GM23338 (cell line): ENCODE measurements at regions not wholly inside any gene's neighbourhood (a gene's known extent, or its start where the extent isn't known, plus 50 kb on each side); places are given as distances from the start of the nearest gene placed in this dataset.

Experiments used
- ATAC-seq: fragments of 200-7000 bp; cut with Tn5 transposase; 3 replicates; pipeline ENCODE4 v1.9.1; 2020
- DNase-seq: peaks from one replicate; pipeline ENCODE4 v3.0.0-alpha.2; 2015; ENCODE audit warnings: low spot score
- H2AFZ ChIP-seq: fragments of 200-600 bp; sonication (generic); 2 replicates; pipeline ENCODE4 v1.8.0; 2016; ENCODE audit warnings: antibody characterized with exemption, mild to moderate bottlenecking, moderate library complexity
- H3F3A ChIP-seq: fragments of 200-600 bp; sonication (generic); replicated peaks from 2 replicates; pipeline ENCODE4 v1.8.0; 2017; ENCODE audit warnings: antibody characterized with exemption, mixed run types, low read depth
- H3K27ac ChIP-seq: fragments of 200-600 bp; sonication (generic); 2 replicates; pipeline ENCODE4 v1.6.1; 2016; ENCODE audit warnings: low read depth
- H3K27me3 ChIP-seq: fragments of 200-600 bp; sonication (generic); 2 replicates; pipeline ENCODE4 v1.8.0; 2016; ENCODE audit warnings: mild to moderate bottlenecking, mixed run types, moderate library complexity; ENCODE audit not compliant: insufficient read depth
- H3K36me3 ChIP-seq: fragments of 200-600 bp; sonication (generic); 2 replicates; pipeline ENCODE4 v1.8.0; 2016; ENCODE audit warnings: mild to moderate bottlenecking; ENCODE audit not compliant: insufficient read depth
- H3K4me1 ChIP-seq: fragments of 200-600 bp; sonication (generic); 2 replicates; pipeline ENCODE4 v1.8.0; 2016; ENCODE audit warnings: mild to moderate bottlenecking, moderate library complexity; ENCODE audit not compliant: insufficient read depth
- H3K4me2 ChIP-seq: fragments of 200-600 bp; sonication (generic); 2 replicates; pipeline ENCODE4 v1.7.1; 2017; ENCODE audit warnings: mixed run types
- H3K4me3 ChIP-seq: fragments of 200-600 bp; sonication (generic); 2 replicates; pipeline ENCODE4 v1.6.1; 2016; ENCODE audit warnings: mixed run types
- H3K79me2 ChIP-seq: fragments of 200-600 bp; sonication (generic); replicated peaks from 2 replicates; pipeline ENCODE4 v1.8.0; 2017; ENCODE audit warnings: mild to moderate bottlenecking; ENCODE audit not compliant: insufficient read depth
- H3K9me2 ChIP-seq: fragments of 200-600 bp; sonication (generic); 2 replicates; pipeline ENCODE4 v1.8.0; 2017; ENCODE audit not compliant: insufficient read depth
- H4K20me1 ChIP-seq: fragments of 200-600 bp; sonication (generic); replicated peaks from 2 replicates; pipeline ENCODE4 v1.8.0; 2017; ENCODE audit warnings: mild to moderate bottlenecking; ENCODE audit not compliant: insufficient read depth
- H3K27ac Mint-ChIP-seq: 2 replicates; pipeline ENCODE4 v1.8.0; 2020; ENCODE audit warnings: inconsistent platforms, mild to moderate bottlenecking, moderate library complexity, mixed read lengths
- H3K27me3 Mint-ChIP-seq: 3 replicates; pipeline ENCODE4 v1.8.0; 2022; ENCODE audit warnings: low read depth, mild to moderate bottlenecking, moderate library complexity, mixed read lengths, inconsistent platforms; ENCODE audit not compliant: insufficient read depth, poor library complexity
- H3K36me3 Mint-ChIP-seq: 3 replicates; pipeline ENCODE4 v1.8.0; 2021; ENCODE audit warnings: low read depth, mild to moderate bottlenecking, inconsistent platforms, moderate library complexity, mixed read lengths
- H3K4me1 Mint-ChIP-seq: 3 replicates; pipeline ENCODE4 v1.8.0; 2020; ENCODE audit warnings: mild to moderate bottlenecking, inconsistent platforms, mixed read lengths
- H3K4me3 Mint-ChIP-seq: 3 replicates; pipeline ENCODE4 v1.8.0; 2021; ENCODE audit warnings: moderate library complexity, mild to moderate bottlenecking, inconsistent platforms, mixed read lengths
- H3K9me3 Mint-ChIP-seq: 3 replicates; pipeline ENCODE4 v1.8.0; 2020; ENCODE audit warnings: moderate library complexity, mild to moderate bottlenecking, inconsistent platforms, mixed read lengths
- CREB1 ChIP-seq: fragments of 250-450 bp; sonication (Bioruptor Pico); IDR thresholded peaks from 2 replicates; pipeline ENCODE4 v1.5.0; 2020; ENCODE audit warnings: low read depth, mild to moderate bottlenecking, moderate library complexity
- CTCF ChIP-seq, 2 experiments: fragments of 200-600 bp in 1 of 2; sonication (generic) in 1 of 2; conservative IDR thresholded peaks; 2 replicates each; pipeline versions ENCODE4 v1.5.1 to v1.6.1; 2016 to 2017; ENCODE audit warnings: antibody characterized with exemption in 2 of 2, low read depth in 2 of 2, mild to moderate bottlenecking in 2 of 2, moderate library complexity in 1 of 2
- ETS1 ChIP-seq: IDR thresholded peaks from 2 replicates; pipeline ENCODE4 v1.6.1; 2016; ENCODE audit warnings: antibody characterized with exemption
- EZH2 ChIP-seq: fragments of 200-600 bp; sonication (generic); IDR thresholded peaks from one replicate; pipeline ENCODE4 v1.8.0; 2017; ENCODE audit warnings: antibody characterized with exemption, mild to moderate bottlenecking, low read depth; ENCODE audit not compliant: unreplicated experiment
- EZH2phosphoT487 ChIP-seq: fragments of 200-600 bp; sonication (generic); IDR thresholded peaks from one replicate; pipeline ENCODE4 v1.8.1; 2018; ENCODE audit warnings: antibody characterized with exemption; ENCODE audit not compliant: unreplicated experiment
- JUNB ChIP-seq: IDR thresholded peaks from one replicate; pipeline ENCODE4 v1.6.1; 2016; ENCODE audit warnings: antibody characterized with exemption; ENCODE audit not compliant: unreplicated experiment
- NANOG ChIP-seq: IDR thresholded peaks from 2 replicates; pipeline ENCODE4 v1.6.1; 2016; ENCODE audit warnings: antibody characterized with exemption, borderline replicate concordance
- POLR2AphosphoS5 ChIP-seq: IDR thresholded peaks from 2 replicates; pipeline ENCODE4 v1.6.1; 2016; ENCODE audit warnings: antibody characterized with exemption, low read depth
- REST ChIP-seq: IDR thresholded peaks from one replicate; pipeline ENCODE4 v1.6.1; 2018; ENCODE audit warnings: antibody characterized with exemption; ENCODE audit not compliant: unreplicated experiment
- STAT1 ChIP-seq: IDR thresholded peaks from one replicate; pipeline ENCODE4 v1.6.1; 2016; ENCODE audit warnings: antibody characterized with exemption; ENCODE audit not compliant: unreplicated experiment
- ZNF114 ChIP-seq: fragments of 250-450 bp; sonication (Bioruptor Pico); IDR thresholded peaks from 2 replicates; pipeline ENCODE4 v1.5.0; 2020; ENCODE audit warnings: mild to moderate bottlenecking, moderate library complexity
- ZNF331 ChIP-seq: fragments of 250-450 bp; sonication (Bioruptor Pico); IDR thresholded peaks from 2 replicates; pipeline ENCODE4 v1.5.0; 2020; ENCODE audit warnings: low read depth, mild to moderate bottlenecking, moderate library complexity
- ZNF462 ChIP-seq: fragments of 250-450 bp; sonication (Bioruptor Pico); IDR thresholded peaks from 2 replicates; pipeline ENCODE4 v1.5.0; 2020; ENCODE audit warnings: mild to moderate bottlenecking, moderate library complexity

GRCh38 chr4:138348055-138348454 lies 105.9 kb upstream of the SLC7A11 start:
- no peak overlapping the region for H3K4me3 Mint-ChIP-seq
- Histone ChIP-seq H3K79me2 (no peaks in the 10 kb centered on the region), H3K4me1 (no peaks in the 10 kb centered on the region), H3K4me2 (no peak overlapping the region), H3K36me3 (no peaks in the 10 kb centered on the region), H2AFZ (no peak overlapping the region), H3K4me3 (no peak overlapping the region), H3K27ac (no peak overlapping the region), H4K20me1 (no peaks in the 10 kb centered on the region), H3F3A (no peaks in the 10 kb centered on the region), H3K27me3 (no peaks in the 10 kb centered on the region), H3K9me2 (0 out of 2 replicates have a peak, but pooled peaks cover 7% of the 10 kb centered on the region)
- H3K4me1 Mint-ChIP-seq: no peaks in the 10 kb centered on the region
- H3K36me3 Mint-ChIP-seq: peaks cover 4% of the 10 kb centered on the region; the same call in 2 of the 3 replicates
- TF ChIP-seq CTCF (conservative IDR thresholded peaks at IDR 0.05; ENCODE audit: low read depth in 2 of 2) (no peak), POLR2AphosphoS5 (no peak), CREB1 (no peak), STAT1 (no peak), EZH2 (no peak), NANOG (no peak), REST (no peak), ZNF331 (no peak), ETS1 (no peak), EZH2phosphoT487 (no peak), ZNF114 (CRISPR knock-in tag) (no peak), JUNB (no peak), ZNF462 (CRISPR knock-in tag) (no peak)
- ATAC-seq (no peak), DNase-seq (no peak)
- H3K27me3 Mint-ChIP-seq: no peaks in the 10 kb centered on the region
- peaks cover 9% of the 10 kb centered on the region; the same call in 2 of the 3 replicates for H3K9me3 Mint-ChIP-seq
- no peak overlapping the region for H3K27ac Mint-ChIP-seq
